GM10266 (cell line): ENCODE measurements at regions not wholly inside any gene's neighbourhood (a gene's known extent, or its start where the extent isn't known, plus 50 kb on each side); places are given as distances from the start of the nearest gene placed in this dataset.

ENCODE experiments used
- DNase-seq: peaks from one replicate; pipeline ENCODE4 v3.0.0; 2012; ENCODE audit errors: extremely low spot score
- CTCF ChIP-seq: IDR thresholded peaks from 2 replicates; pipeline ENCODE4 v1.5.1; 2012; ENCODE audit warnings: mild to moderate bottlenecking, low read depth; ENCODE audit not compliant: control insufficient read depth, insufficient read depth; ENCODE audit errors: missing control alignments

- no peak for TF ChIP-seq CTCF
- DNase-seq: no peak
Measured at GRCh38 chr5:56433039-56433617, 200.0 kb upstream of the ANKRD55 start.

- no peak for DNase-seq
Measured at GRCh38 chr5:56432321-56432720, 199.2 kb upstream of the ANKRD55 start.

GRCh38 chr5:56430422-56430821 is 197.3 kb upstream of the ANKRD55 start:
- DNase-seq: no peak
- no peak for TF ChIP-seq CTCF

More at GRCh38 chr5:56432321-56432720, 199.2 kb upstream of the ANKRD55 start:
- TF ChIP-seq CTCF: no peak

GRCh38 chr5:56429110-56429561 is 196.0 kb upstream of the ANKRD55 start:
- DNase-seq: no peak
- TF ChIP-seq CTCF: no peak

GRCh38 chr5:56426693-56427092 is 193.6 kb upstream of the ANKRD55 start:
- DNase-seq: no peak

GRCh38 chr5:56422076-56422762 is 189.1 kb upstream of the ANKRD55 start:
- DNase-seq: no peak
- TF ChIP-seq CTCF: no peak

More at GRCh38 chr5:56426693-56427092, 193.6 kb upstream of the ANKRD55 start:
- TF ChIP-seq CTCF: no peak

- DNase-seq: no peak
- no peak for TF ChIP-seq CTCF
Measured at GRCh38 chr5:56421246-56422075, 188.3 kb upstream of the ANKRD55 start.
